Suppressor macrophage (primary cell): ENCODE measurements at regions not wholly inside any gene's neighbourhood (a gene's known extent, or its start where the extent isn't known, plus 50 kb on each side); places are given as distances from the start of the nearest gene placed in this dataset.

Experiments used
- DNase-seq, 4 experiments: peaks; one replicate each; pipeline ENCODE4 v3.0.0-alpha.2; 2020 to 2022

GRCh38 chr21:28454564-28455252, 538.0 kb downstream of the LTN1 start:
- DNase-seq, result no peak

- no peak for DNase-seq
These were observed 545.2 kb downstream of the LTN1 start for GRCh38 chr21:28447462-28447861.

GRCh38 chr21:28445141-28445830, 547.4 kb downstream of the LTN1 start:
- DNase-seq, result no peak

GRCh38 chr21:28444557-28444956, 548.1 kb downstream of the LTN1 start:
- no peak for DNase-seq

- DNase-seq, result no peak
These were observed 548.6 kb downstream of the LTN1 start for GRCh38 chr21:28444111-28444510.

GRCh38 chr21:28442624-28443023, 550.1 kb downstream of the LTN1 start:
- DNase-seq, result no peak

- no peak for DNase-seq
These were observed 550.6 kb downstream of the LTN1 start for GRCh38 chr21:28442085-28442484.

GRCh38 chr21:28439788-28440187, 552.9 kb downstream of the LTN1 start:
- DNase-seq, result no peak

GRCh38 chr21:28439251-28439650, 553.4 kb downstream of the LTN1 start:
- no peak for DNase-seq

GRCh38 chr21:28437061-28437460, 555.6 kb downstream of the LTN1 start:
- DNase-seq, result no peak

GRCh38 chr21:28436286-28436932, 556.3 kb downstream of the LTN1 start:
- no peak for DNase-seq

- DNase-seq, result no peak
These were observed 561.0 kb downstream of the LTN1 start for GRCh38 chr21:28431527-28432200.

GRCh38 chr21:28431022-28431421, 561.7 kb downstream of the LTN1 start:
- no peak for DNase-seq

GRCh38 chr21:28429161-28429560, 563.5 kb downstream of the LTN1 start:
- DNase-seq, result no peak

- no peak for DNase-seq
These were observed 565.2 kb downstream of the LTN1 start for GRCh38 chr21:28427394-28428022.

- no peak for DNase-seq
These were observed 566.1 kb downstream of the LTN1 start for GRCh38 chr21:28426545-28426944.

GRCh38 chr21:28423521-28424190, 569.0 kb downstream of the LTN1 start:
- no peak for DNase-seq

- DNase-seq, result no peak
These were observed 570.8 kb downstream of the LTN1 start for GRCh38 chr21:28421716-28422524.

- no peak for DNase-seq
These were observed 572.9 kb downstream of the LTN1 start for GRCh38 chr21:28419811-28420210.

GRCh38 chr21:28418726-28419514, 573.8 kb downstream of the LTN1 start:
- DNase-seq, result no peak

- DNase-seq, result peak; percentile 52 to 78 (median 64)
These were observed 582.4 kb downstream of the LTN1 start for GRCh38 chr21:28410256-28410655.
